ENCODE measurements at regions not wholly inside any gene's neighbourhood (a gene's known extent, or its start where the extent isn't known, plus 50 kb on each side); places are given as distances from the start of the nearest gene placed in this dataset.

- Histone ChIP-seq H3K9me1 (ENCODE audit: insufficient read depth, low read length) (no peaks in the 10 kb centered on the region), H3K27me3 (ENCODE audit: control insufficient read depth, insufficient read depth, low read length) (no peaks in the 10 kb centered on the region), H2BK15ac (ENCODE audit: low read depth, low read length) (no peak overlapping the region), H2BK20ac (ENCODE audit: low read depth, low read length) (no peak overlapping the region), H3K4me2 (ENCODE audit: low read depth, low read length) (no peak overlapping the region), H4K5ac (ENCODE audit: low read depth, low read length) (no peak overlapping the region), H2AK5ac (ENCODE audit: low read depth, low read length) (no peak overlapping the region), H3K4me3 (ENCODE audit: insufficient read depth, low read depth, low read length) (no peak overlapping the region), H3K23ac (ENCODE audit: low read depth, low read length) (no peak overlapping the region), H2BK5ac (ENCODE audit: low read depth, low read length, poor library complexity, severe bottlenecking) (no peak overlapping the region), H3K36me3 (ENCODE audit: control insufficient read depth, insufficient read depth, low read length) (no peaks in the 10 kb centered on the region), H3K9me3 (ENCODE audit: control insufficient read depth, insufficient read depth, low read length) (peaks cover 4% of the 10 kb centered on the region), H3K4me1 (ENCODE audit: control insufficient read depth, insufficient read depth, low read length) (no peaks in the 10 kb centered on the region), H3K27ac (ENCODE audit: insufficient read depth, low read length) (no peak overlapping the region), H3K79me1 (ENCODE audit: low read depth in 1 of 2, low read length in 2 of 2) (no peaks in the 10 kb centered on the region), H4K8ac (ENCODE audit: low read depth in 2 of 2, low read length in 2 of 2) (no peak overlapping the region), H4K20me1 (ENCODE audit: insufficient read depth, low read length) (no peaks in the 10 kb centered on the region), H2AFZ (replicated peaks; ENCODE audit: low read length, poor library complexity) (no peak overlapping the region), H3K18ac (ENCODE audit: low read depth, low read length) (no peak overlapping the region), H3K56ac (ENCODE audit: extremely low read depth, insufficient read depth, low read length) (no peak overlapping the region), H2BK120ac (ENCODE audit: low read depth, low read length) (no peak overlapping the region), H4K91ac (ENCODE audit: insufficient read depth, low read depth, low read length) (no peak overlapping the region), H3K9ac (ENCODE audit: low read depth, low read length) (no peak overlapping the region), H2AK9ac (replicated peaks; ENCODE audit: low read depth, low read length, poor library complexity) (no peak overlapping the region), H3K4ac (ENCODE audit: low read depth, low read length) (no peak overlapping the region), H3K14ac (replicated peaks; ENCODE audit: low read depth, low read length) (no peak overlapping the region)
- DNase-seq (no peak), ATAC-seq (ENCODE audit: low read depth) (no peak)
- dilution Hi-C loops (cut with HindIII; ENCODE audit: low sequenced_read_pairs, unreplicated experiment) = no loop called here
- ChIA-PET POLR2A (ENCODE audit: unreplicated experiment) (no interaction called here), CTCF (no interaction called here)
- TF ChIP-seq SMC3 (IDR thresholded peaks at IDR 0.05; ENCODE audit: low read depth, low read length) (no peak), CTCF (conservative IDR thresholded peaks at IDR 0.05; ENCODE audit: low read depth, low read length) (no peak), RCOR1 (IDR thresholded peaks at IDR 0.05; ENCODE audit: insufficient replicate concordance, low read length) (no peak), MAFK (IDR thresholded peaks at IDR 0.05; ENCODE audit: low read depth, low read length) (no peak)
- in situ Hi-C loops (cut with MboI; ENCODE audit: low sequenced_read_pairs) = no loop called here
- no CpG with 5 or more reads among the region's 2 CpGs for WGBS, 2 experiments (ENCODE audit: extremely low coverage in 2 of 2, insufficient read length in 1 of 2)
- intact Hi-C loops (cut with micrococcal nuclease) = no loop called here
- no TSS peak for BruUV-seq (replicated peaks)
These were observed 203.7 kb upstream of the RORB start for GRCh38 chr9:74293479-74293878.

All from IMR-90 (cell line).